Endothelial cell of umbilical vein (primary cell): ENCODE measurements at regions not wholly inside any gene's neighbourhood (a gene's known extent, or its start where the extent isn't known, plus 50 kb on each side); places are given as distances from the start of the nearest gene placed in this dataset.

Experiments
- BruUV-seq: library from RNA; stranded (reverse); fragments of 400-500 nt; replicated peaks from 2 replicates; lab custom pipeline; 2021; lab: Mats Ljungman, UMichigan
- CTCF ChIA-PET: fragments of 300-600, 350-600 bp; sonication (Branson Sonifier 250); formaldehyde crosslinking; loops from one replicate; lab custom pipeline; 2021; ENCODE audit warnings: antibody characterized with exemption, inconsistent platforms; lab: Charles Lee
- POLR2A ChIA-PET: fragments of 300-600, 350-600 bp; sonication (Branson Sonifier 250); formaldehyde crosslinking; loops from one replicate; lab custom pipeline; 2021; ENCODE audit warnings: antibody characterized with exemption, inconsistent platforms; lab: Charles Lee
- DNase-seq: peaks from one replicate; pipeline ENCODE4 v3.0.0-alpha.2; 2011; ENCODE audit warnings: low read depth, low spot score
- FAIRE-seq: peaks from 2 replicates; lab custom pipeline; 2011; peaks lifted over from hg19 to GRCh38; lab: Jason Lieb, UNC
- H2AFZ ChIP-seq: 2 replicates; pipeline ENCODE4 v1.6.0; 2012; ENCODE audit warnings: low read depth, low read length, control low read depth, inconsistent platforms
- H3K27ac ChIP-seq: 2 replicates; pipeline ENCODE4 v1.5.1; 2011; ENCODE audit warnings: low read depth, mild to moderate bottlenecking, control low read depth, low read length, moderate library complexity; ENCODE audit not compliant: insufficient read depth
- H3K27me3 ChIP-seq, 2 experiments: 2 replicates each; pipeline versions ENCODE4 v1.6.0 to v1.6.1; 2011; ENCODE audit warnings: low read length in 2 of 2, mixed read lengths in 1 of 2; ENCODE audit not compliant: control insufficient read depth in 2 of 2, insufficient read depth in 2 of 2
- H3K36me3 ChIP-seq, 2 experiments: 2 replicates in 1 of 2; 3 replicates in 1 of 2; pipeline ENCODE4 v1.5.1; 2011; ENCODE audit warnings: low read length in 2 of 2, mild to moderate bottlenecking in 1 of 2, moderate library complexity in 1 of 2; ENCODE audit not compliant: control insufficient read depth in 2 of 2, insufficient read depth in 2 of 2; ENCODE audit errors: extremely low read depth in 1 of 2
- H3K4me1 ChIP-seq: 3 replicates; pipeline ENCODE4 v1.5.1; 2011; ENCODE audit warnings: mild to moderate bottlenecking, low read length; ENCODE audit not compliant: control insufficient read depth, insufficient read depth; ENCODE audit errors: extremely low read depth
- H3K4me2 ChIP-seq: 2 replicates; pipeline ENCODE4 v1.6.1; 2011; ENCODE audit warnings: low read length, control low read depth, mixed read lengths; ENCODE audit not compliant: insufficient read depth
- H3K4me3 ChIP-seq, 3 experiments: fragments of 200-600 bp in 1 of 3; sonication (generic), shearing (Covaris generic) in 1 of 3; replicated peaks in 1 of 3; 2 replicates each; pipeline ENCODE4 v1.5.1; 2011 to 2016; ENCODE audit warnings: control low read depth in 3 of 3, low read length in 3 of 3, mild to moderate bottlenecking in 2 of 3, inconsistent platforms in 1 of 3, low read depth in 1 of 3, moderate library complexity in 1 of 3; ENCODE audit not compliant: insufficient read depth in 1 of 3
- H3K79me2 ChIP-seq: 2 replicates; pipeline ENCODE4 v1.6.0; 2012; ENCODE audit warnings: low read length, inconsistent platforms; ENCODE audit not compliant: control insufficient read depth, insufficient read depth
- H3K9ac ChIP-seq: replicated peaks from 2 replicates; pipeline ENCODE3; 2011; ENCODE audit warnings: low read length, control low read depth; ENCODE audit not compliant: insufficient read depth; ENCODE audit errors: extremely low read depth
- H3K9me1 ChIP-seq: replicated peaks from 3 replicates; pipeline ENCODE4 v1.6.0; 2011; ENCODE audit warnings: mild to moderate bottlenecking, low read length; ENCODE audit not compliant: control insufficient read depth, insufficient read depth; ENCODE audit errors: extremely low read depth
- H3K9me3 ChIP-seq: replicated peaks from 2 replicates; pipeline ENCODE4 v1.5.1; 2012; ENCODE audit warnings: low read length, inconsistent platforms; ENCODE audit not compliant: control insufficient read depth, insufficient read depth
- H4K20me1 ChIP-seq: replicated peaks from 2 replicates; pipeline ENCODE3; 2011; ENCODE audit warnings: mild to moderate bottlenecking, low read length; ENCODE audit not compliant: control insufficient read depth, insufficient read depth; ENCODE audit errors: extremely low read depth
- CTCF ChIP-seq, 2 donors: IDR thresholded peaks; 1 replicate in 1 of 2; 2 replicates in 1 of 2; pipeline ENCODE4 v1.5.1; 2011; ENCODE audit warnings: low read length in 2 of 2, mild to moderate bottlenecking in 2 of 2, moderate library complexity in 2 of 2, control low read depth in 1 of 2, inconsistent platforms in 1 of 2, low read depth in 1 of 2; ENCODE audit not compliant: insufficient read depth in 1 of 2; ENCODE audit errors: extremely low read depth in 1 of 2
- EZH2 ChIP-seq: IDR thresholded peaks from 2 replicates; pipeline ENCODE4 v1.6.1; 2012; ENCODE audit warnings: borderline replicate concordance, low read depth, mild to moderate bottlenecking, moderate library complexity, low read length, inconsistent platforms; ENCODE audit not compliant: severe bottlenecking
- FOS ChIP-seq: IDR thresholded peaks from 2 replicates; pipeline ENCODE4 v1.6.1; 2011; ENCODE audit warnings: mild to moderate bottlenecking, low read length, moderate library complexity, borderline replicate concordance; ENCODE audit not compliant: insufficient read depth
- GATA2 ChIP-seq: IDR thresholded peaks from 2 replicates; pipeline ENCODE4 v1.7.0; 2011; ENCODE audit warnings: low read depth, mild to moderate bottlenecking, moderate library complexity, mixed read lengths, low read length; ENCODE audit not compliant: insufficient read length, insufficient read depth
- JUN ChIP-seq: IDR thresholded peaks from 2 replicates; pipeline ENCODE4 v1.6.1; 2011; ENCODE audit warnings: borderline replicate concordance, low read depth; ENCODE audit not compliant: insufficient read length, insufficient read depth
- MAX ChIP-seq: IDR thresholded peaks from 2 replicates; pipeline ENCODE4 v1.6.1; 2011; ENCODE audit not compliant: insufficient read depth, insufficient read length
- MYC ChIP-seq: IDR thresholded peaks from one replicate; pipeline ENCODE4 v1.6.1; 2011; ENCODE audit warnings: mild to moderate bottlenecking, low read depth, low read length
- POLR2A ChIP-seq: IDR thresholded peaks from 2 replicates; pipeline ENCODE4 v1.6.1; 2012; ENCODE audit warnings: low read depth, mild to moderate bottlenecking, control low read depth, low read length
- POLR2AphosphoS5 ChIP-seq: IDR thresholded peaks from 2 replicates; pipeline ENCODE4 v1.6.1; 2012; ENCODE audit warnings: low read depth, mild to moderate bottlenecking, control low read depth, low read length, moderate library complexity; ENCODE audit not compliant: insufficient read depth
- dilution Hi-C: fragments of 300-500 bp; cut with MboI; formaldehyde crosslinking; loops from one replicate; pipeline ENCODE4 v1.15.0; 2019; ENCODE audit warnings: low sequenced_read_pairs; ENCODE audit not compliant: extremely low pct_ligation_motif_present
- intact Hi-C: fragments of 100-400 bp; cut with micrococcal nuclease; formaldehyde crosslinking; loops from one replicate; pipeline ENCODE4 v1.10.0; 2022

GRCh38 chr17:73744411-73744810 is 100.2 kb upstream of the SDK2 start:
- DNase-seq (no peak), FAIRE-seq (no peak)
- H3K4me1 ChIP-seq: no peaks in the 10 kb centered on the region
- no peak overlapping the region for H3K4me3 ChIP-seq
- dilution Hi-C loops: no loop called here
- no peaks in the 10 kb centered on the region for H3K36me3 ChIP-seq
- H3K9ac ChIP-seq: no peak overlapping the region
- no peaks in the 10 kb centered on the region for H4K20me1 ChIP-seq
- no peak overlapping the region for H2AFZ ChIP-seq
- no peak overlapping the region for H3K27ac ChIP-seq
- no peaks in the 10 kb centered on the region for H3K27me3 ChIP-seq
- CTCF ChIA-PET: no interaction called here
- intact Hi-C loops: no loop called here
- no peaks in the 10 kb centered on the region for H3K9me1 ChIP-seq
- H3K4me2 ChIP-seq: no peak overlapping the region
- TF ChIP-seq POLR2AphosphoS5 (no peak), JUN (no peak), CTCF (IDR thresholded peaks at IDR 0.05; ENCODE audit: extremely low read depth in 1 of 2, insufficient read depth in 1 of 2, low read depth in 1 of 2, low read length in 2 of 2) (no peak), GATA2 (no peak), MYC (no peak), POLR2A (no peak), MAX (no peak), EZH2 (no peak), FOS (no peak)
- BruUV-seq: no TSS peak
- H3K9me3 ChIP-seq: no peaks in the 10 kb centered on the region
- POLR2A ChIA-PET: no interaction called here
- no peaks in the 10 kb centered on the region for H3K79me2 ChIP-seq
